GM19467 (cell line): ENCODE measurements at regions not wholly inside any gene's neighbourhood (a gene's known extent, or its start where the extent isn't known, plus 50 kb on each side); places are given as distances from the start of the nearest gene placed in this dataset.

Experiments used
- ATAC-seq: cut with Tn5 transposase; IDR thresholded peaks from one replicate; pipeline ENCODE4 v1.9.1; 2021; ENCODE audit warnings: mild to moderate bottlenecking, moderate library complexity; ENCODE audit not compliant: unreplicated experiment

DNA sequence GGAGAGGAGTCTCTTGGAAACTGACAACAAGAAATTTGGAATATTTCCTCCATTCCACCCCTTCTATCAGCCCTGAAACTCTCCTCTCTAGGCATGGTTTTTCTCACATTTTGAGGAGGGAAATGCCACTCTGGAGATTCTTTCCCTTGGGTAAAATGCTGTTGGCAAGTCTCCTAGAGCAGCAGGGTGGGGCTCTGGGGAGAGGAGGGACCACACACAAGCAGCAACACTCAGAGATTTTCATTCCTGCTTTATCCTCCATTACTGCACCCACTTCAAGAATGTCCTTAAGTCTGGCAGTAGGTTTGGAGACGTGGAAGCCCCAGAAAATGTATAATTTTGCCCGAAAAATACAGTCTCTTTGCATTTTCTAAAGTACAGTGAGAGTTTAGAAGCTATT, 130.8 kb upstream of the FLRT2 start:
- ATAC-seq, result no peak

DNA sequence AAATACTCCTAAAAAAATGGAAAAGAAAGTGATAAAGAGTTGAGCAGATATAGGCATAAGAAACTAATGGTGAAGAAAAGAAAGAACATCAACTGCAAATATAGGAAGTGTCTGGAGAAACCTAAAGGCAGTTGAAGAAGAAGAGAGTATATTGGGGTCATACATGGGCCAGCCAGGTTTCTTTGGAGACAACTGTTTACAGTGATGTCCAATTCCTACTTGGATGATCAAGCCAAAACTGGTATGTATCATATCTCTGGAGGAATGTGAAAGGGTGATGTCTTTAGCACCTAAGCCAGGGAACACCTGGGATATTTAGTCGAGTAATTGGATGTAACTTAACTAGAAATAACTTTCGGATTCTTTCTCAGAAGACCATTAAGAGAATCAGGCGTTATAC, 129.3 kb upstream of the FLRT2 start:
- ATAC-seq, result no peak

DNA sequence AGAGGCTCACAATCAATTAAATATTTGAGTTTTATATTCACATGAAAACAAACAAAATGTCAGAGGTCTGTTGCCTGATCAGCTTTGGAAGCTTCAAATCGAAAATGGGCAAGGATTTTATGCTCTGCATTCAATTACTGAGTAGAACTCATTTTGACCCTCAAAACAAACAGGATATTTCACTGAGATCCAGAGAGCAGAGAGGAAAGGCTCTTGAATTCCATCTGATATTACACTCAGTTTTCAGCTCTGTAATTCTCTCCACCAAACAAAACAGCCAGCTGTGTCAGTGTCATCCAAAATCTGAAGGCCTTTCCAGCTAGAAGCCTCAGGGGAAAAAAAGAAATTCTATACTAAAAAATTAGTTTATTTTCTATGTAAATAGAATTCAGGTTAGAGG, 128.6 kb upstream of the FLRT2 start:
- ATAC-seq, result no peak

DNA sequence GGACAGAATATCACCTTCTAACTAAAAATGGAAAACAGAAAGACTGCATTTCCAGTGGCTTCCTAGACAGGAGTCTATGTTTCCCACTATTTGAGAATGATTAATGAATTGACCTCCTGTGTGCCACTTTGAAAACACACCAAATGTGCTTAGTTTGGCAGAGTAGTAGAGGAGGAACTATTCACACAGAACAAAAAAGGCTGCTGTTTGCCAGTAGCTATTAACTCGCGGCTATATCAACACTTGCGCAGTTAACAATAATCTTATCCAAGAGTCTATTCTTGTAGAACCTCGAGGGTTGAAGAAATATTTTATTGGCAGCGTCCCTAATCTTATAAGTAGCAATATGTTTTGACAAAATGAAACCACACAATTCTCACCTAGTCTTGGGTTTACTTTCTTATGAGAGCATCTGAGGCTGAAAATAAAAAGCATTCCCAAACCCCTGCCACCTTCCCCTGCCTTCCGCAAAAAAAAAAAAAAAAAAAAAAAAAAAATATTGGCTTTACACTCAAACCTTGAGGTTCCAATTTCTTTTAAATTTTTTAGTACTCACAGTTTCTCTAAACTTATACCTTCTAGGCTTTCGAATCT, 127.3 kb upstream of the FLRT2 start:
- ATAC-seq, result no peak

DNA sequence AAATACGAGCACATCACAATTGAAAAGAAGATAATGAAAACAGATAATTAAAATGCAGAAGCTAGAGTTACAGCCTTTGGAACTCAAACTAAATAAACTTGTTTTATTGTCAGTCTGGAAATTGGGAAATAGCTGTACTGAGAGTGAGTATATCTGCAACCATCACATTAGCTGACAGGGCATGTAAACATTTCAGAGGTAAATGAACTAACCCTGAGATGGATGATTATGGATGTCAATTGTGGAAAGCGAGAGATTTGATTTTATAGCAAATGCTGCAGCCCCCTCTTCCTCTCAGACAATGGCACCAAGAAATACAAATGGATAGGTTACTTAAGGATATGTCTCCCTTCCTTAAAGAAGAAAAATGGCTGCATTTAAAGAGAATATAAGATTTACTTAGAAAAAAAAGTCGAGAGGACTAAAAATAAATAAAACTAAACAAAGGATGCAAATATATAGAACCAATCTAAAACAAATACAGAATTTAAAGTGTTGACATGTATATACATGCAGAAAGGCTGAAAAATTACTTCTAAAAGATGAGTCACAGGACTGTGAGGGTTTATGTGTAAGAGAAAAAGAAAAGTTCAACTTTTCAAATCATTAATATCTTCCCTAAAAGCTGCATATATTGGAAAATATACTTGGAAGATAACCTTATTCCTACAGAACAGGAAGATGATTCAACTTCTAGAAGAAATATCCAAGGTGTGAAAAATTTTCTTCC, 120.3 kb upstream of the FLRT2 start:
- ATAC-seq, result no peak

DNA sequence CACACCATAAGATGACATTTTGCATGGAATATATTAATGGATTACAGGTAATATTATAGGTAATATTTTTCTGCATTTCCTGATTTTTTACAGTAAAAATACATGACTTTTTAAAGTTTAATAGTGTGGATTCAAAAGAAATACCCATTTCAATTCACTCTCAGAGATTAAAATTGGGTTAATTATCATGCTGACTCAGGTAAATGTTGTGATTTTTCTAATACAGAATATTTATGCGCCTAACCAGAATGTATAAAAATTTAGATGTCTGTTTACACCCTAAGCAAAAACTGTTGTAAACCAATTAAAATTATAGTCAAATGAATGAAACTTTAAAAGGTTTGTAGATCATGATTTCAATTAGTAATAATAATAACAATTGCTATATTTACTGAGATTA, 117.2 kb upstream of the FLRT2 start:
- no peak for ATAC-seq

DNA sequence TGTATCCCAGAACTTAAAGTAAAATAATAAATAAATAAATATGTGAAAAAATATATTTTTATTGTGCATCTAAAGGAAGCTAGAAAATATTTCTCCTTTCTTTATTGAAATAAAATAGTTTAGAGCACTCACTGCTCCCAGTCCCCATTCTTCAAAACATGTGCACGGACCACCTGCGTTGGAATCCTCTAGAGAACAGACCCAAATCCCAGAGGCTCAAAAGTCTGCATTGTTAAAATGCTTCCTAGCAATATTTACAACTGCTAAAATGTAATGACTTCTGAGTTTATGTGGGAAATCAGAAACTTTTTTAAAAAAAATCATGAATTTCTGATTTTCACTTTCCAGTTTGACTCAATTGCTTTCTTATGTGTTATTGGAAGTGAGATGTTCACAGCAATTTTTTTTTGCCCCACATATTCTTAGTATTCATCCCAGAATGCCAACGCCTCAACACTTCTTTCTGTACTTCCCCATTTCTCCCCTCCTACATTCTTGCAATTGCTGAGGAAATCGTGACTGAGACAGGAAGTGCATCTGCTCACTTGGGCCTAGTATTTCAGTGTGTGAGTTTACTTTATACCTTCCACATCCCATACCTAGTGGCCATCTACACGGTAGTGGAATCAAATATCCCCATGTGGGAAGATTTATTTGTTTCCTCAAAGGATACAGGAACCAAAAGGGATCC, 116.0 kb upstream of the FLRT2 start:
- no peak for ATAC-seq

DNA sequence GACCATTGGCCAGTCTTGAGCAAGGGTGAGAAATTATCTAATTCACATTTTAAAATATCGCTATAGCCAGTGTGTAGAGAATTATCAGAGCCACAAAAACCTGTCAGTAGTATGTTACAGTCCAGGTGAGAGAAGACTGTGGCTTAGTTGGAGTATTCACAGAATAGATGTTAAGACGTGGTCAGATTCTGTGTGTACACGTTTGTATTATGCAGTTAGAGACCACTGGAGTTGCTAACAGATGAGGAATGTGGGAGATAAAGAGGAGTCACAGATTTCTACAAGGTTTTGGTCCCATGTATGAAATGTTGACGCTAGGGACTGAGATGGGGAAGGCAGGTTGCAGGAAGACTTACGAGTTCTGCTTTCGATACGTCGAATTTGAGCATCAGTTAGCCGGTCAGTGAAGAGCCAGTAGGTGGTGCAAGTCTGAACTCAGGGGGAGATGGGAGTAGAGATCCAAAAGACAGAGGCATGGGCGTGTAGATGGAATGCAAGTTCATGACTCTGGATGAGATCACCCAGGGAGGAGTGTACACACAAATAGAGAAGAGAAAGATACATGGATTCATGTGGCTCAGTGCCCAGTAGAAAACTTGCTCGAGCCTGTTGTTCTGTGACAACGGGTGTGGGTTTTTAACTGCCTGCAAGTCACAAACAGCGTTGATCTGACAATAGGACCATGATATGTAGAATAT, 114.8 kb upstream of the FLRT2 start:
- no peak for ATAC-seq

DNA sequence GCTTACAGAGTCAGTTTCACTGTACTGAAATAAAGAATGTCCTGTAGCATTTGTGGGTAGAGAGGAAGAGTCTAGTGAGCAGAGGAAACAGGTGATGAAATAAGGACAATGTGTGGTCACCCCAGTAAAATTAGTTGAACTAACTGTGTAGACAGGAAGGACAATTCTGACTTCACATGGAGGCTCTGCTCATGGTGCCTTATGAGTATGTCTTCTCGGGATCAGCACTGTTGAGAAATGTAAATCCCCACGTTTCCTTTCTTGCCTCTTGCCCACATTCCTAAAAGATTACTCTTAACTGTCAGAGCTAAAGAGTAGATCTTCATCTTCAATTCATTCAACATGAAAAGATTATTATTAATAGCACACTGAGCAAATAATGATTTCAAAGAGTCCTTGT, 113.2 kb upstream of the FLRT2 start:
- ATAC-seq, result no peak

DNA sequence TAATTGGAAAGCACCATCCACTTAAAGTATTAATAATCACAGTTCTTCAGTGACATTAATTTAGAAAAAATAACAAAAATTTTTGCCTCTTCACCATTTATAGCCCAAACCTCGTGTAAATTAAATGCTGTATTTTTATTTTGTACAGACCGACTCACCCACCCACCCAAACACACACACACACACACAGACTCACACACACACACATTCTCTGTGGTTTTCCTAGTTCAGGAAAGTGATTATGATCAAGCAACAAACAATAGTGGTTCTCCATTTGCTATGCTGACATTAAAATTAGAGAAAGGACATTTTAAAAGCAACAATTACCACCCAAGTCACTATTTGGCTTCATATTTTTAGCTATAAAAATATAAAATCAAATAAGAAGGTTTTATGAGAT, 112.5 kb upstream of the FLRT2 start:
- no peak for ATAC-seq

DNA sequence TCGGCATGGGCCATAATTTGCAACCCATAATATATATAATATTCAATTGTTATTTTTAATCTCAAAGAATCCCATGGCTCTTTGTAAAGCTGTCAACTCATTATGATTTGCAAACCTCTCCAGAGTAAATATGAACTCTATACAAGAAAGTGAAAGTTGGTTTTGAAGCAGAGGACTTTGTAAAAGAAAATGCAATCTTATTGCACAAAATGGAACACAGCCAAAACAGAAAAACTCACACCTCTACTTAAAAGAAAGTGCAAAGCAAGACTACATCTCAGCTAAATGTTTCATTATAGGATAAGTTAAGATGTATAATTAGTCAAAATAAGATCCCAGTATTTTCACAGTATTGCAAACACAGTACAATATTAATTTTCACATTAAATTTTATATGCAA, 111.2 kb upstream of the FLRT2 start:
- ATAC-seq, result no peak

DNA sequence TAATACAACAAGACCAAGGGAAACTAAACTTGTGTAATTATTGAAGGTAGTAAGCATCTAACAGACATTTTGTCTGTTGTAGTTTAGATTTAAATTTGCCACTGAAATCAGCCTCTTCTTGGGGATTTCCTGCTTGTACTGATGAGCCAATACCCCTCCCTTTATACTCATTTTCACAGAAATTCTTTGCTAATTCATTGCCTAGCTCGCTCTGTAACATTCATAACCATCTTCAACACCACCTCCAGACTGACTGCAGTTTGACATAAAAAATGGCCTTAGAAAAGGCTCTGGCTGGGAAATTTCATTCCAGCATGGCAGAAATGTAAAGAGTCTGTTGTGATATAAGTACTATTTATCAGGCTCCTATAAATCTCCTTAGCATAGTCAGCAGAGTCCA, 109.7 kb upstream of the FLRT2 start:
- ATAC-seq, result no peak

DNA sequence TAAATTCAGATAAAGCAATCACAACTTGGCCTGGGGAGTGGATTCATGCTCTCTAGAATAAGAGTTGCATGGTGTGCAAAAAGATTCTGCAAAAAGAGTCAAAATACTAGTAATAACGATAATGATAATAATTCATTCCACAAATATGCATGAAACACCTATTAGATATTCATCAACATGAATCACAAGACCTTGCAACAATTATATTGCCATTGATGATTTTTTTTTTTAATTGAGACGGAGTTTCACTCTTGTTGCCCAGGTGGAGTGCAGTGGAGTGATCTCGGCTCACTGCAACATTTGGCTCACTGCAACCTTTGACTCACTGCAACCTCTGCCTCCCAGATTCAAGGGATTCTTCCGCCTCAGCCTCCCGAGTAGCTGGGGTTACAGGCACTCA, 109.2 kb upstream of the FLRT2 start:
- no peak for ATAC-seq

DNA sequence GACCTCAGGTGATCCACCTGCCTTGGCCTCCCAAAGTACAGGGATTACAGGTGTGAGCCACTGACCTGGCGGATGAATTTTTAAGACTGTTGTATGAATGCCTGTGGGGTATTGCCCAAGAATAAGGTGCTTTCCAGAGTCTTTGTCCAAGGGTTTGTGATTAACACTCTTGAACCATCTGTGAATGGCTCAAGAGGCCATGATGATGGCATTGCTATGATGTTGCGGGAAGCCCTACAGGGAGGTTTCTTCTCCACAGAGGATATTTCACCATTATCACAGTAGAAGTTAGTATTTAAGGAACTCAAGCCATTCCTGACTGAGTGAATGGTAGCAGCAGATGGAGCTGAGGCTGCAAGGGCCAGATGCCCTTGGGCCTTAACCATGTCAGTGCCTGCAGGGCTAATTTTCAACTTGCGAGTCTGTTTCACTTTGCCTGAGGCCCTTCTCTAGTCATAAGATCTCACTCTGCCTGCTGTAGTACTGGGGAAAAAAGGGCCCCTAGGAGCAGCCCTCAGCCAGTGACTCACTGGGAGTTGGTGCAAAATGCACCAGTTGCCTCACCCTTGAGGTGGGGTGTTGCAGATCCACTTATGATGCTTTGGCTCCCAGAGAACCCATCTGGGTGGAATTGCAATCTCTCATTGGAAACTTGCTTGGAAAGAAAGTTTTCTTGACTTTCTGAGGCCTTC, 108.6 kb upstream of the FLRT2 start:
- no peak for ATAC-seq

DNA sequence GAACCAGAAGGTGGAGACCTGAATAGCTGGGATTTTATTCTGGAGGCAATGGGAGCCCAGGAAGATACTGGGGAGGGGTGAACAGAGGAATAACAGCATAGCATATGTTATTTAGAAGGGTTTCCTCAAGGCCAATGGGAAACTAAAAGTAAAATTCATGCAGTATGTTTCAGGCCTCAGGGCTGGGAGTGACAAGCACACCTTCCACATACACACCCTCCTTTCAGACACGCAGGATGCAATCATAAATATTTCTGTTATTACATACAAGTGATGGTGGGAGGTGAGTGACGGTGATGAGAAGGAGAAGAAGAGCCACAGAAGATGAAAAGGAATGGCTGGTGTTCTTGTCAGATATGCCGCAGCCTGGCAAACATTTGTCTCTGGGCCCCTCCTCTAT, 106.1 kb upstream of the FLRT2 start:
- no peak for ATAC-seq

DNA sequence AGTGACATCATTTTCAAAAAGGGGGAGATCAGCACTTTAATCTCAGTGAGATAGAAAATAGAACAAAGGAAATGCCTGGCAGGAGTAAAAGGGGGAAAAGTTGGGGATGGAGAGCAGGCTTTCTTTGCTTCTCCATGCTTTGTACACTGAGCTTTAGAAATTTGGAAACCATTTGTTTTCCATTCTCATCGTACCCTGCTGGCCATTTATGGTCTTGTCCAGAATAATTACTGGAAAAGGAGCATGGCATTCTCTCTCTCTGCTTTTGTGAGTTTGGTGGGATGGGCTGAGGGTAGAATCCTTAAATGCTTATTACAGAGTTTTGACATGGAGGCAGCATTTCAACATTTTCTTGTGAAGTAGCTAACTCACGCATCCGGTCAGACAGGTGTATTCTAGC, 104.4 kb upstream of the FLRT2 start:
- ATAC-seq, result no peak

DNA sequence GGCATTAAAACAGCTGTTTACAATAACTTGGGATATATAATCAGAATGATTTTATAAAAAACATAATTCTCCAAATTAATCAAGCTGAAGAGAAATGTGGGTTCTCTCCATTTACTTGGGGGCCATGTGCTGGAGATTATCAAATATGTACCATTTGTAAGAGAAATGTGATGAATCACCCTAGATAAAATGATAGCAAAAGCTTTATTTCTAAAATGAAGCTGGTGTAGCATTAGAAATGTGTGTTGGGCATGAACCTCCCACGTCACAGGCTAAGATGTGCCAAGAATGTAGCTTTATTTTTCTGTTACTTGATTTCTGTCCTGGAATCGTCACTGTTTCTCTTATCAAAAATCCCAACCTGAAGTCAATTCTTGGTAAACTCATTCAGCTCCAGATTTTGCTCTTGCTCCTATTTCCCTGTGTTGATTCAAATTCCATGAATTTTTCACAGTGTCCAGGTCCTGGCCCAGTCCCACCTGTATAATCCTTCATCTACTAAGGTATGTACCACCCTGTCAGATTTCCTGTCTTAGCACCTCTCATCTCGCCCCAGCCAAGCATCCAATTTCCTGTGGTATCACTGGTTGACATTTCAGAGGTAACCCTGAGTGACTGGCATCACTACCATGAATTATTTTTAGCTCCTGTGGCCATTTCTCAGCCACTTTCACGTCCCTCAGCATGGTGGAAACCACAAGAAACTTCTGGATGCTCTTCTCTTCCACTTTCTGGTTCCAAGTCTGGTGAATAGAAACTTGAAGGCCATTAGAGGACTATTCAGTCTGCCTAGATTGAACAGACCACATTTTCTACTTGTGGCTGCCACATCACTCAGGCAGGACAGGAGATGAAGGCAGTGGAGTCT, 103.6 kb upstream of the FLRT2 start:
- ATAC-seq, result no peak

DNA sequence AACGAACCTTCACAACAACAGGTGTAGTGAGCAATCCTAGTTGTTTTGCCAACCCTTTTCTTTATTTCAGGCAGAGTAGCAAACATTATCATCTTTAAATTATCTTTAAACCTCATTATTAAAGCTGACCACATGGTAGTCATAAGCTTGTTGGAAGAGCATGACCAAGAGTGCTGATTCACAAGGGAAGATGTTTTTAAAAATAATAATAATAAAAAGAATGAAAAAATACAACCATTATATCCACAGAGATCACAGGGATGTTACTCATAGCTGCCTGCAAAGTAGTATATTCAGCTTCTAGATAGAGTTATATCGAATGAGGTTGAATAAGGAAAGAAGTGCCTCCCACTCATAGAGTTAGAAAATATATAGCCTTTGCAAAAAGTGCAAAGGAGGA, 101.0 kb upstream of the FLRT2 start:
- no peak for ATAC-seq

DNA sequence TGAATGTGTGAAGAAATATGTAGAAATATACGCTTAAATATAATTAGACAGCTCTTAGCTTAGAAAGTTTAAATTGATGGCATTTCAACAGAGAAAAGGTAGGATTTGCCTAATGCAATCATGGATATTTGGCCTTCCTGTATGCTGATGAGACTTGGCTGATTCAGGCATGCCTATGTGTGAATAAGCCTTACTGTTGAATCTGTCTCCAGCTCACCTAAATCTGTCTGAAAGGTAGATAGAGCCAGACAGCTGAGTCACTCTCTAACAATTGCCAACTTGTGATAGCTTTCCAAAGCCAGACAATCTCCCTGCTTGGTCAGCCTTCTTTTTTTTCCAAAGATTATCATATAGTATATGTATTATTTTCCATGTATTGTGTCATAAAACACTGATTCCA, 92.8 kb upstream of the FLRT2 start:
- no peak for ATAC-seq

DNA sequence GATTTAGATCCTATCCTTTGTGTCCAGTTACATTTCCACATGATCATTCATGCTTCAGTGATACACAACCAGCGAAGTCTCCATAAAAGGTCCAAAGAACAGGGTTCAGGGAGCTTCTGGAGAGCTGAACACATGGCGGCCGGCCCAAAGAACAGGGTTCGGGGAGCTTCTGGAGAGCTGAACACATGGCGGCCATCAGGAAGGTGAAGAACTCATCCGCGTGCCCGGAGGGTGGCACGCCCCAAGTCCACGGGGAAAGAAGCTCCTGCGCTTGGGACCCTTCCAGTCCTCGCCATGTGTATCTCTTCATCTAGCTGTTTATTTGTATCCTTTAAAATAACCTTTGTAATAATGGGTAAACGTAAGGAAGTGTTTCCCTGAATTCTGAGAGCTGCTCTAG, 91.9 kb upstream of the FLRT2 start:
- ATAC-seq, result no peak
